Natural killer cell treated with Interleukin-12 subunit alpha and Interleukin-12 subunit beta and Interleukin-15 and Interleukin-18, amount 100 ng/mL, for 72 hours (primary cell): ENCODE measurements at regions not wholly inside any gene's neighbourhood (a gene's known extent, or its start where the extent isn't known, plus 50 kb on each side); places are given as distances from the start of the nearest gene placed in this dataset.
"Not testable (repeated sequence)": the region's sequence is repeated elsewhere in the genome, so short reads cannot be mapped to it uniquely, and the experiment has no call there.

Experiments
- ATAC-seq, 2 donors: fragments of 150-1000 bp; cut with Tn5 transposase in 1 of 2; sonication (Bioruptor Pico), chemical (Tn5 transposase) in 1 of 2; 2 replicates each; pipeline ENCODE4 v1.10.0; 2021
- DNase-seq: peaks from one replicate; pipeline ENCODE4 v3.0.0; 2022; ENCODE audit warnings: low spot score
- H3K27ac Mint-ChIP-seq, 2 donors: 1 replicate in 1 of 2; 2 replicates in 1 of 2; pipeline ENCODE4 v1.8.0; 2022; ENCODE audit warnings: mixed read lengths in 2 of 2, mild to moderate bottlenecking in 1 of 2, moderate library complexity in 1 of 2
- H3K27me3 Mint-ChIP-seq, 2 donors: 1 replicate in 1 of 2; 2 replicates in 1 of 2; pipeline ENCODE4 v1.8.0; 2022; ENCODE audit warnings: mixed read lengths in 2 of 2
- H3K36me3 Mint-ChIP-seq: one replicate; pipeline ENCODE4 v1.8.0; 2022; ENCODE audit warnings: mixed read lengths
- H3K4me1 Mint-ChIP-seq, 2 donors: 1 replicate in 1 of 2; 2 replicates in 1 of 2; pipeline ENCODE4 v1.8.0; 2022; ENCODE audit warnings: low read depth in 2 of 2, mixed read lengths in 2 of 2, mild to moderate bottlenecking in 1 of 2
- H3K4me3 Mint-ChIP-seq: one replicate; pipeline ENCODE4 v1.8.0; 2022; ENCODE audit warnings: mixed read lengths
- H3K9me3 Mint-ChIP-seq: 2 replicates; pipeline ENCODE4 v1.8.0; 2022; ENCODE audit warnings: mixed read lengths

- no peak overlapping the region for H3K27ac Mint-ChIP-seq
- no peak for DNase-seq
- no peak for ATAC-seq
- H3K27me3 Mint-ChIP-seq, result no peaks in the 10 kb centered on the region
- no peak overlapping the region for H3K4me3 Mint-ChIP-seq
- no peaks in the 10 kb centered on the region for H3K36me3 Mint-ChIP-seq
- peaks cover 6% of the 10 kb centered on the region for H3K9me3 Mint-ChIP-seq
- no peaks in the 10 kb centered on the region for H3K4me1 Mint-ChIP-seq
Measured at GRCh38 chr1:60681095-60681860, 401.1 kb upstream of the NFIA start.

DNA sequence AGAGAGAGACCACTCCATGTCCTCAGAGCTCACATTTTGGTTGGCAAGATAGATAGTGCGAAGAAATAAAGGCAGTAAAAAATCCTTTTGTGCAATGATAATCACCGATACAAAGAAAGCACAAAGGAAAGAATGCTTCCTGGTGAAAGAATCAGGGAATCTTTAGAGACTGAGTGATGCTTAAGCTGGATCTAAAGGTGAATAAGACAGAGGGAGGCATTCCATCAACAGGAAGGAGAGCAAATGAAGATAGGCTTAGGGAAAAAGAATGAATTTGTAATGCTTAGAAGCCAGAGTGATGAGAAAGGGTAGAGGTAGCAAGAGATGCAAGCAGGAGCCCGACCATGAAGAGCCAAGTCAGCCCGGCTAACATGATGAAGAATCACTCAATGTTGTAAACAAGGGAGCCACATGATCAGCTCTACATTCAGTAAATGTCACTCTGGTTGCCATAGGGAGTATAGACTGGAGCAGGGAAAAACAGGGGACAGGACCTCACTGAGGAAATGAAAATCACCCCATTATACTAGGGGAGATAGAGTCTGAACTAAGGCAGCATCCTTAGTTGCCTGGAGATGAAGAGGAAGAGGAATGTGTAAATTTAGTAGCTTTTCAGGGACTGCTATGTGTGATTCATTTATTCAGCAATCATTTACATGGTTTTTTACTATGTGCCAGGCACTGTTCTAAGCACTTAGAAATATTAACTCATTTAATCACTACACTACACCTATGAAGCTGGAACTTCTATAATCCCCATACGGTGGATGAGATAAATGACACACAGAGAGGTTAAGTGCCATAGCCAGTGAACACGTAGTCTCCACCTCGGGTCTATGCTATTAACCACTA is 402.6 kb upstream of the NFIA start:
- Mint-ChIP-seq H3K27ac (no peak overlapping the region), H3K9me3 (peaks cover 10% of the 10 kb centered on the region), H3K36me3 (no peaks in the 10 kb centered on the region), H3K4me3 (no peak overlapping the region), H3K4me1 (no peaks in the 10 kb centered on the region), H3K27me3 (no peaks in the 10 kb centered on the region)
- ATAC-seq (no peak), DNase-seq (no peak)

DNA sequence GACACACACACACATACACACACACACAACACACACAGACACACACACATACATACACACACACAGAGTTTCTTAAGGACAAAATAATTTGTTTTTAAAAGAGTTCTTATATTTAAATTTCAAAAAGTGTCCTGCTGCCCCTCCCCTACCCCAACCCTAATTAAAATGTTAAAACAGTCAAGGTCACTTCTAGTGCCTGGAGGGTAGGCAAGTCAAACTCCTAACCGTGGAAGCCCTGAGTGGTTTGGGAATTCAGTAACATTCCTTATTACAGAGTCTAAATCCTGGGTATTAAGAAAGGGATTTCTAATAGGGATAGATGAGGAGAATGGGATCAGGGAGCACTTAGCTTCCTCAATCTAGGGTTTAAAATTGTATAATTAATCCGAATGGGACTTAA is 403.6 kb upstream of the NFIA start:
- no peaks in the 10 kb centered on the region for H3K4me1 Mint-ChIP-seq
- H3K36me3 Mint-ChIP-seq, result no peaks in the 10 kb centered on the region
- no peak overlapping the region for H3K27ac Mint-ChIP-seq
- H3K4me3 Mint-ChIP-seq, result no peak overlapping the region
- no peaks in the 10 kb centered on the region for H3K27me3 Mint-ChIP-seq
- ATAC-seq (no peak), DNase-seq (no peak)
- peaks cover 10% of the 10 kb centered on the region for H3K9me3 Mint-ChIP-seq

DNA sequence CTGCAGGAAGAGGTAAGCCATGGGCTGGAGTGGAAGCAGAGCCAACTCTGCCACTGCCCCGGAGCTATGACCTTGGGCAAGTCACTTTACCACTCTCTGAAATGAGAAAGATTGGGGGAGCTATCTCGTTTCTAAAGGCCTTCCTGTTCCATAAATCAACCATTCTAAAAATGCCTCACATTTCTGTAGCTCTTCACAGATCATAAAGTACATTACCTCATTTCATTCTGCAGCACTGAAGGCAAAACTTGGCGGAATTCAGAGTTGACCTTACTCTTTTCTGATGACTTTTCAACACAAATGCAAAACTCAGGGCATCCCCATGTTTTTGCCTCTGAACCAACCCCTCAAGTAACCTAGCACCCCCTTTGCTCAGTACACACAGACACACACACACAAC is 404.0 kb upstream of the NFIA start:
- peaks cover 10% of the 10 kb centered on the region for H3K9me3 Mint-ChIP-seq
- ATAC-seq, result no peak
- H3K4me3 Mint-ChIP-seq, result no peak overlapping the region
- H3K27me3 Mint-ChIP-seq, result no peaks in the 10 kb centered on the region
- H3K27ac Mint-ChIP-seq, result no peak overlapping the region
- no peaks in the 10 kb centered on the region for H3K36me3 Mint-ChIP-seq
- DNase-seq, result no peak
- H3K4me1 Mint-ChIP-seq, result no peaks in the 10 kb centered on the region

- Mint-ChIP-seq H3K4me3 (no peak overlapping the region), H3K27ac (no peak overlapping the region), H3K9me3 (peaks cover 9% of the 10 kb centered on the region), H3K27me3 (no peaks in the 10 kb centered on the region), H3K36me3 (no peaks in the 10 kb centered on the region), H3K4me1 (no peaks in the 10 kb centered on the region)
- DNase-seq (no peak), ATAC-seq (no peak)
Measured at GRCh38 chr1:60672449-60672848, 409.9 kb upstream of the NFIA start.

DNA sequence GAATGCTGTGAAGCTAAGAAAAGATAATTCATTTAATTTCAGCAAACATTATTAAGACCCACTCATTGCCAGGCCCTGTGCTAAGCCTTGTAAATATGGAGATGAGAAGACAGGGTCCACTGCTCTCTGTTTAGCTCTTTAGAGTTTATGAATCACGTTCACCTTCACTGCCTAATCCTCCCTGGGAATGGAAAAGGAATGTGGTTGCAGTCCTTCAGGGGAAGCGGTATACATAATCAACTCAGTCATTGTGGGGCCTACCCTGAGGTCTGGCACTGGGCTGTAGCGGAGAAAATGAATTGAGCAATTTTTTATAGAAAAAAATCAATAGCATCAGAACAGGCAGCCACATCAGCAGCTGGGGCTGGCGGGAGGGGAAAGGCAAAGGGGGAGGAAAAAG is 412.1 kb upstream of the NFIA start:
- ATAC-seq, result no peak

DNA sequence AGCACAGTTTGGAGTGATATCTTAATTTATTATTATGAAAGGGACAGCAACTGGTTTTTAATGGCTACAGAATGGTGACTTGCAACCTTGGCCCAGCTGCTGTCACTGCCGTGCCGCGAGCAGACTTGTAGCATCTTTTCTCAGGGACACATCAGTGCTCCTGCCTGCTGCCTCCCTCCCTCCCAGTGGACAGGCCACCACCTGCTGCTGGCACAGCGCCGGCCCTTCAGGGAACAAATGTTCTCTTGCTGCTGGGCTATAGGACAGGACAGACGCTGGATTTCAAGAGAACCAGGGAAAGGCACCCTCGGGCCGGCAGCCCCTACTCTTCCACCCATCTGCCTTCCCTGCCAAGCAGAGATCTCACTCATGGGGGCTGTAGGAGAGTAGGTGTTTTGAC is 413.8 kb upstream of the NFIA start:
- no peak for ATAC-seq
- no peaks in the 10 kb centered on the region for H3K27me3 Mint-ChIP-seq
- peaks cover 5% of the 10 kb centered on the region for H3K9me3 Mint-ChIP-seq
- H3K4me1 Mint-ChIP-seq, result no peaks in the 10 kb centered on the region
- no peak overlapping the region for H3K4me3 Mint-ChIP-seq
- no peaks in the 10 kb centered on the region for H3K36me3 Mint-ChIP-seq
- H3K27ac Mint-ChIP-seq, result no peak overlapping the region
- no peak for DNase-seq

More for the DNA sequence above, 412.1 kb upstream of the NFIA start:
- Mint-ChIP-seq H3K4me3 (no peak overlapping the region), H3K36me3 (no peaks in the 10 kb centered on the region), H3K27me3 (no peaks in the 10 kb centered on the region), H3K27ac (no peak overlapping the region), H3K4me1 (no peaks in the 10 kb centered on the region), H3K9me3 (peaks cover 5% of the 10 kb centered on the region)
- DNase-seq, result no peak

DNA sequence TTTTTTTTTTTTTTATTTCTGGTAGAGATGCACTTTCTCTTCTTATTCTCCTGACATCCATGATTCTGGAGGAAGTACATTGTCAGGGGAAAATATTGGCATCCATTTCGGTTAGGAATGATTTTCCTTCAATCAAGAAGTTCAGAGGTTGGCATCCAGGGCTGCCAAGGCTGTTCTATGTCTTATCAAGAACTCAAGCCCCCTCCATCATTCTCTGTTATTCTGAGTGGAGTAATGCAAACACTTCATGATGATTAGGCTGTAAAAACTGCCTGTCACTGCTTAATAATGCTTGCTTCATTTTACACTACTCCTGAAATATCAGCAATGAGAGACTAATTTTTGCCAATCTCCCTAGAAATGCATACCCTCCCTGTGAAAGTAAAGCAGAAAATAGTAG is 417.1 kb upstream of the NFIA start:
- Mint-ChIP-seq H3K27me3 (peaks cover 0 to 2% of the 10 kb centered on the region in 2 donors), H3K9me3 (peaks cover 5% of the 10 kb centered on the region), H3K36me3 (no peaks in the 10 kb centered on the region), H3K4me3 (no peak overlapping the region), H3K4me1 (no peaks in the 10 kb centered on the region), H3K27ac (no peak overlapping the region)
- ATAC-seq (no peak), DNase-seq (no peak)

GRCh38 chr1:60664086-60664625 is 418.2 kb upstream of the NFIA start:
- H3K4me3 Mint-ChIP-seq, result no peak overlapping the region
- H3K27me3 Mint-ChIP-seq, result peaks cover 0 to 2% of the 10 kb centered on the region in 2 donors
- ATAC-seq (no peak), DNase-seq (no peak)
- no peak overlapping the region for H3K27ac Mint-ChIP-seq
- H3K4me1 Mint-ChIP-seq, result no peaks in the 10 kb centered on the region
- no peaks in the 10 kb centered on the region for H3K9me3 Mint-ChIP-seq
- H3K36me3 Mint-ChIP-seq, result no peaks in the 10 kb centered on the region

GRCh38 chr1:60662486-60663044 is 419.8 kb upstream of the NFIA start:
- Mint-ChIP-seq H3K9me3 (peaks cover 2% of the 10 kb centered on the region), H3K36me3 (no peaks in the 10 kb centered on the region), H3K4me1 (no peaks in the 10 kb centered on the region), H3K4me3 (no peak overlapping the region), H3K27me3 (peaks cover 0 to 2% of the 10 kb centered on the region in 2 donors), H3K27ac (no peak overlapping the region)
- ATAC-seq (no peak), DNase-seq (no peak)

DNA sequence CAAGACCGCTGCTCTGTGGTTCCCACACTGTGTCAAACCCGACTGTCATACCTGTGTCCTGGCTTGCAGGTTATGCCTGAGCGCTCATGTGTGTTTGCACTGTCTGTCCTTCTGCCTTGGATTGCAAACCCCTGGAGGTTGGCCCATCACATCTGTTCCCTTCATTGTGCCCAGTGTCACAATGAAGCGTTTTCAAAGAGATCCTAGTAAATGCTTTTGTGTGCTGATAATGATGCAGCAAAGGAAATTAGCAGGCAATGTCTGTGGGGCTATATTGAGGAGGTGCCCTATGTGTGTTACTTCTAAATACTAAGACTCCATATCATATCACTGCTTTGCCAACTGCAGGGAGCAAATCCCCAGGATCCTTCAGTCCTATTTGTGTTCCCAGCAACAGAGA is 424.4 kb upstream of the NFIA start:
- peaks cover 0 to 5% of the 10 kb centered on the region in 2 donors for H3K27me3 Mint-ChIP-seq
- no peak overlapping the region for H3K27ac Mint-ChIP-seq
- H3K36me3 Mint-ChIP-seq, result no peaks in the 10 kb centered on the region
- no peak overlapping the region for H3K4me3 Mint-ChIP-seq
- H3K4me1 Mint-ChIP-seq, result no peaks in the 10 kb centered on the region
- DNase-seq, result no peak
- ATAC-seq, result no peak
- H3K9me3 Mint-ChIP-seq, result peaks cover 8% of the 10 kb centered on the region

DNA sequence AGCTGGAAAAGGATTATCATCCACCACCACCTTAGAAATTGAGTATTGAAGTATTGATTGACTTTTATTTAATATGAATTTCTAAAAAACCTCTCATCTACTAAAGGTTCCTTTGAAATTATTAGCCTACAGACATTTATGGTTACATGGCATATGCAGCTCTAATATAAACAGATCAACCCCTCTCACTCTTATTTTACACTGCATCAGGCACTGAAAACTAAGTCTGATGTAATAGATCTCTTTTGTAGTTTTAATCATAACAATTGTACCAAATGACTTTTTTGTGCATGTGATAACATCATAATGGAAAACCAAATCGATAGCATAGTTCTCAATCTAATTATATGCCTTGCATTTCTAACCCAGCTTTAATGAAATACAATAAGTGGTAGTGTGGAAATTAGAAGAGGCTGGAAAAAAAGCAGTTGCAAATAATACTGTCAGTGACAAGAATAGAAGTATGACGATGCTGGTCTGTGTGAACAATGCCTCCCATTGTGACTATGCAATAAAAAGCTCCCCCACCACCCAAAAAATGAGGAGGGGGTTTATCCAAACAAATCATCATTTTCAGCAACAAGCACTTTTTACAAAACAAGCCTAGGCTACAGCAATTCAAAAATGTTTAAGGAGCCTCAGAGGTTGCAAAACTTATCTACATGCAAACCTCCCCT is 426.5 kb upstream of the NFIA start:
- no peaks in the 10 kb centered on the region for H3K4me1 Mint-ChIP-seq
- ATAC-seq, result no peak
- peaks cover 0 to 3% of the 10 kb centered on the region in 2 donors for H3K27me3 Mint-ChIP-seq
- no peak for DNase-seq
- no peak overlapping the region for H3K27ac Mint-ChIP-seq
- no peaks in the 10 kb centered on the region for H3K36me3 Mint-ChIP-seq
- no peak overlapping the region for H3K4me3 Mint-ChIP-seq
- H3K9me3 Mint-ChIP-seq, result peaks cover 11% of the 10 kb centered on the region

- not testable (repeated sequence) for H3K36me3 Mint-ChIP-seq, DNase-seq
Measured at GRCh38 chr1:60640033-60640551, 442.3 kb upstream of the NFIA start.

More at GRCh38 chr1:60640033-60640551, 442.3 kb upstream of the NFIA start:
- H3K27ac Mint-ChIP-seq, H3K9me3 Mint-ChIP-seq, H3K4me1 Mint-ChIP-seq, ATAC-seq, H3K27me3 Mint-ChIP-seq, H3K4me3 Mint-ChIP-seq: not testable (repeated sequence)
